Pancreas (tissue), 10 donors: ENCODE measurements at regions not wholly inside any gene's neighbourhood (a gene's known extent, or its start where the extent isn't known, plus 50 kb on each side); places are given as distances from the start of the nearest gene placed in this dataset.

Source experiments
- ATAC-seq, 4 donors: fragments of 200-7000 bp; cut with Tn5 transposase; one replicate each; pipeline versions ENCODE4 v1.8.0 to v1.9.1; 2020; ENCODE audit warnings: mild to moderate bottlenecking in 4 of 4, moderate library complexity in 4 of 4
- DNase-seq, 6 donors: peaks; one replicate each; pipeline ENCODE4 v3.0.0-alpha.2; 2020
- FAIRE-seq: peaks from 2 replicates; lab custom pipeline; 2012; peaks lifted over from hg19 to GRCh38; lab: Jason Lieb, UNC
- H3K27ac ChIP-seq, 4 donors: fragments of 200-600 bp; sonication (generic); 1 replicate in 3 of 4; 2 replicates in 1 of 4; pipeline versions ENCODE4 v1.5.0 to v1.8.0; 2020
- H3K27me3 ChIP-seq, 4 donors: fragments of 200-600 bp; one replicate each; pipeline ENCODE4 v1.8.0; 2021
- H3K36me3 ChIP-seq, 3 donors: fragments of 200-600 bp; sonication (generic) in 1 of 3; one replicate each; pipeline versions ENCODE4 v1.5.0 to v1.8.0; 2020 to 2021
- H3K4me1 ChIP-seq, 3 donors: fragments of 200-600 bp; one replicate each; pipeline ENCODE4 v1.8.0; 2021
- H3K4me3 ChIP-seq, 4 donors: fragments of 200-600 bp; sonication (generic) in 2 of 4; one replicate each; pipeline versions ENCODE4 v1.5.0 to v1.8.0; 2020 to 2021
- H3K9me3 ChIP-seq, 4 donors: fragments of 200-600 bp; one replicate each; pipeline ENCODE4 v1.8.0; 2021
- CTCF ChIP-seq, 4 donors: fragments of 200-600 bp; sonication (generic) in 3 of 4; IDR thresholded peaks; one replicate each; pipeline versions ENCODE4 v1.5.0 to v1.8.0; 2021; ENCODE audit warnings: antibody characterized with exemption in 4 of 4
- WGBS, 2 donors: extraction: QIAGEN DNeasy Blood & Tissue Kit; methylation state at CpG; one replicate each; pipeline ENCODE4 v1.1.7; 2013; 5-methylcytosine and 5-hydroxymethylcytosine counted together
- intact Hi-C, 3 donors: fragments of 100-400 bp; cut with DNase I; formaldehyde crosslinking; loops; one replicate each; pipeline versions ENCODE4 v1.11.1 to v1.14.2; 2022
- donor health status: healthy with polysubstance abuse.
- donor health status: DM: no; HTN: no; CAD: no; lungs with moderate emphysema.
- donor health status: DM: no; HTN: no; CAD: no.
- donor health status: control.
- donor health status: control.
- donor health status: Bipolar disorder and iron deficiency.
- donor health status: DM: yes; HTN: yes; CAD: no.
- donor health status: DM: no; HTN: no; CAD: no.
- donor health status: DM: no; HTN: no; CAD: no.
- donor health status: DM: yes; HTN: yes; CAD: no.

- WGBS, 2 donors, result 20 to 27% methylated on average over 2 of the region's 2 CpGs
- H3K36me3 ChIP-seq, result no peaks in the 10 kb centered on the region
- H3K9me3 ChIP-seq, result no peaks in the 10 kb centered on the region
- no peak for FAIRE-seq
- H3K27ac ChIP-seq, result no peak overlapping the region
- no peak for TF ChIP-seq CTCF (IDR thresholded peaks at IDR 0.05)
- H3K4me3 ChIP-seq, result no peak overlapping the region
- no peaks in the 10 kb centered on the region for H3K27me3 ChIP-seq
- no peaks in the 10 kb centered on the region for H3K4me1 ChIP-seq
- intact Hi-C loops, result no loop called here
- ATAC-seq, result no peak
- no peak for DNase-seq
Observed at GRCh38 chr3:43978708-43979107, 263.0 kb upstream of the TOPAZ1 start.

- no peak overlapping the region for H3K27ac ChIP-seq
- intact Hi-C loops, result no loop called here
- ATAC-seq, result no peak
- no peaks in the 10 kb centered on the region for H3K9me3 ChIP-seq
- WGBS, 2 donors, result 83 to 87% methylated on average over 3 of the region's 3 CpGs
- no peaks in the 10 kb centered on the region for H3K36me3 ChIP-seq
- no peaks in the 10 kb centered on the region for H3K4me1 ChIP-seq
- no peak for DNase-seq
- no peaks in the 10 kb centered on the region for H3K27me3 ChIP-seq
- FAIRE-seq, result no peak
- TF ChIP-seq CTCF (IDR thresholded peaks at IDR 0.05), result no peak
- H3K4me3 ChIP-seq, result no peak overlapping the region
Observed at GRCh38 chr3:43979645-43980044, 262.0 kb upstream of the TOPAZ1 start.

GRCh38 chr3:43994657-43995546 is 246.8 kb upstream of the TOPAZ1 start:
- TF ChIP-seq CTCF (IDR thresholded peaks at IDR 0.05), result no peak
- peaks cover under 1 to 48% (median 17%) of the 10 kb centered on the region in 4 donors for H3K27me3 ChIP-seq
- DNase-seq (peak in 2 of 6 donors; percentile 64 to 66), ATAC-seq (peak in 3 of 4 donors; percentile 23 to 36 (median 31)), FAIRE-seq (no peak)
- H3K4me1 ChIP-seq, result peaks cover 13 to 38% (median 17%) of the 10 kb centered on the region in 3 donors
- H3K36me3 ChIP-seq, result no peaks in the 10 kb centered on the region
- WGBS, 2 donors, result 2% methylated on average over 62 to 73 of the region's 73 CpGs
- intact Hi-C loops, result no loop called here
- peak overlapping the region in 1 of 4 donors; percentile 29 for H3K4me3 ChIP-seq
- no peaks in the 10 kb centered on the region for H3K9me3 ChIP-seq
- no peak overlapping the region for H3K27ac ChIP-seq

- H3K36me3 ChIP-seq, result no peaks in the 10 kb centered on the region
- H3K4me1 ChIP-seq, result peaks cover 13 to 38% (median 17%) of the 10 kb centered on the region in 3 donors
- no peak for TF ChIP-seq CTCF (IDR thresholded peaks at IDR 0.05)
- H3K9me3 ChIP-seq, result no peaks in the 10 kb centered on the region
- DNase-seq, result no peak
- peaks cover 3 to 50% (median 17%) of the 10 kb centered on the region in 4 donors for H3K27me3 ChIP-seq
- no peak overlapping the region for H3K27ac ChIP-seq
- 1 to 2% methylated on average over 57 to 58 of the region's 58 CpGs for WGBS, 2 donors
- intact Hi-C loops, result no loop called here
- no peak for ATAC-seq
- FAIRE-seq, result no peak
- H3K4me3 ChIP-seq, result peak overlapping the region in 1 of 4 donors; percentile 29
Observed at GRCh38 chr3:43995547-43996378, 245.9 kb upstream of the TOPAZ1 start.
